ENCODE measurements at regions not wholly inside any gene's neighbourhood (a gene's known extent, or its start where the extent isn't known, plus 50 kb on each side); places are given as distances from the start of the nearest gene placed in this dataset.

DNA sequence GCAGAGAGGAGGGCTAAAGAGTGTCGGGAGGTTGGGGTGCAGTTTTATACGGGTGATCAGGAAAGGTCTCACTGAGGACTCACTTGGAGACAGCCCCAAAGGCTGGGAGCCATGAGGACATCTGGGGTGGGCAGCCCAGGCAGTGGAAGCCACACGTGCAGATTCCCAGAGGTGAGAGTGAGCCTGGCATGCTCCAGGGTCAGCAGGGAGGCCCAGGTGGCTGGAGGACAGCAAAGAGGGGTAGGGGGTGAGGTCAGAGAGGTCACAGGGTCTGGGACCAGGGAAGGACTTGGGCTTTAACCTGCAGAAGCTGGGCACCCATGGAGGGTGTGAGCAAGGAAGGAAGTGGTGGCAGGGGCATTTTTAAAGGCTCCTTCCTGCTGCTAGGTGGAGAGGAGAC is 481.7 kb downstream of the MATN1 start:
- Histone ChIP-seq H4K20me1 (ENCODE audit: insufficient read depth) (no peaks in the 10 kb centered on the region), H3K4me3 (ENCODE audit: low read length) (no peak overlapping the region), H2AFZ (ENCODE audit: low read depth, low read length) (no peak overlapping the region), H3K9me2 (ENCODE audit: insufficient read depth, low read length) (no peaks in the 10 kb centered on the region), H3K9me3 (ENCODE audit: low read length) (no peaks in the 10 kb centered on the region), H3K27ac (ENCODE audit: low read length) (no peak overlapping the region), H3K9ac (ENCODE audit: low read length) (no peak overlapping the region), H3K4me2 (ENCODE audit: low read length) (no peak overlapping the region), H3K79me2 (replicated peaks; ENCODE audit: insufficient read depth, low read length) (no peaks in the 10 kb centered on the region), H3K27me3 (ENCODE audit: insufficient read depth, low read depth, low read length) (no peaks in the 10 kb centered on the region), H3K36me3 (ENCODE audit: insufficient read depth, low read length) (no peaks in the 10 kb centered on the region), H3F3A (ENCODE audit: insufficient read depth, low read length, poor library complexity, severe bottlenecking) (no peaks in the 10 kb centered on the region)
- TF ChIP-seq EZH2 (IDR thresholded peaks at IDR 0.05; ENCODE audit: borderline replicate concordance, insufficient read depth, low read length, poor library complexity, severe bottlenecking) (no peak), EP300 (conservative IDR thresholded peaks at IDR 0.05; ENCODE audit: poor library complexity, severe bottlenecking) (no peak), SMC3 (conservative IDR thresholded peaks at IDR 0.05; ENCODE audit: poor library complexity) (no peak), RAD21 (conservative IDR thresholded peaks at IDR 0.05) (no peak), TAF1 (IDR thresholded peaks at IDR 0.05; ENCODE audit: low read depth) (no peak), MXI1 (conservative IDR thresholded peaks at IDR 0.05; ENCODE audit: poor library complexity, severe bottlenecking) (no peak), POLR2AphosphoS5 (IDR thresholded peaks at IDR 0.05) (no peak)
- TF ChIP-seq, protein P1, sequence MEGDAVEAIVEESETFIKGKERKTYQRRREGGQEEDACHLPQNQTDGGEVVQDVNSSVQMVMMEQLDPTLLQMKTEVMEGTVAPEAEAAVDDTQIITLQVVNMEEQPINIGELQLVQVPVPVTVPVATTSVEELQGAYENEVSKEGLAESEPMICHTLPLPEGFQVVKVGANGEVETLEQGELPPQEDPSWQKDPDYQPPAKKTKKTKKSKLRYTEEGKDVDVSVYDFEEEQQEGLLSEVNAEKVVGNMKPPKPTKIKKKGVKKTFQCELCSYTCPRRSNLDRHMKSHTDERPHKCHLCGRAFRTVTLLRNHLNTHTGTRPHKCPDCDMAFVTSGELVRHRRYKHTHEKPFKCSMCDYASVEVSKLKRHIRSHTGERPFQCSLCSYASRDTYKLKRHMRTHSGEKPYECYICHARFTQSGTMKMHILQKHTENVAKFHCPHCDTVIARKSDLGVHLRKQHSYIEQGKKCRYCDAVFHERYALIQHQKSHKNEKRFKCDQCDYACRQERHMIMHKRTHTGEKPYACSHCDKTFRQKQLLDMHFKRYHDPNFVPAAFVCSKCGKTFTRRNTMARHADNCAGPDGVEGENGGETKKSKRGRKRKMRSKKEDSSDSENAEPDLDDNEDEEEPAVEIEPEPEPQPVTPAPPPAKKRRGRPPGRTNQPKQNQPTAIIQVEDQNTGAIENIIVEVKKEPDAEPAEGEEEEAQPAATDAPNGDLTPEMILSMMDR (IDR thresholded peaks at IDR 0.05; ENCODE audit: poor library complexity, severe bottlenecking): no peak
- TF ChIP-seq, protein P2, sequence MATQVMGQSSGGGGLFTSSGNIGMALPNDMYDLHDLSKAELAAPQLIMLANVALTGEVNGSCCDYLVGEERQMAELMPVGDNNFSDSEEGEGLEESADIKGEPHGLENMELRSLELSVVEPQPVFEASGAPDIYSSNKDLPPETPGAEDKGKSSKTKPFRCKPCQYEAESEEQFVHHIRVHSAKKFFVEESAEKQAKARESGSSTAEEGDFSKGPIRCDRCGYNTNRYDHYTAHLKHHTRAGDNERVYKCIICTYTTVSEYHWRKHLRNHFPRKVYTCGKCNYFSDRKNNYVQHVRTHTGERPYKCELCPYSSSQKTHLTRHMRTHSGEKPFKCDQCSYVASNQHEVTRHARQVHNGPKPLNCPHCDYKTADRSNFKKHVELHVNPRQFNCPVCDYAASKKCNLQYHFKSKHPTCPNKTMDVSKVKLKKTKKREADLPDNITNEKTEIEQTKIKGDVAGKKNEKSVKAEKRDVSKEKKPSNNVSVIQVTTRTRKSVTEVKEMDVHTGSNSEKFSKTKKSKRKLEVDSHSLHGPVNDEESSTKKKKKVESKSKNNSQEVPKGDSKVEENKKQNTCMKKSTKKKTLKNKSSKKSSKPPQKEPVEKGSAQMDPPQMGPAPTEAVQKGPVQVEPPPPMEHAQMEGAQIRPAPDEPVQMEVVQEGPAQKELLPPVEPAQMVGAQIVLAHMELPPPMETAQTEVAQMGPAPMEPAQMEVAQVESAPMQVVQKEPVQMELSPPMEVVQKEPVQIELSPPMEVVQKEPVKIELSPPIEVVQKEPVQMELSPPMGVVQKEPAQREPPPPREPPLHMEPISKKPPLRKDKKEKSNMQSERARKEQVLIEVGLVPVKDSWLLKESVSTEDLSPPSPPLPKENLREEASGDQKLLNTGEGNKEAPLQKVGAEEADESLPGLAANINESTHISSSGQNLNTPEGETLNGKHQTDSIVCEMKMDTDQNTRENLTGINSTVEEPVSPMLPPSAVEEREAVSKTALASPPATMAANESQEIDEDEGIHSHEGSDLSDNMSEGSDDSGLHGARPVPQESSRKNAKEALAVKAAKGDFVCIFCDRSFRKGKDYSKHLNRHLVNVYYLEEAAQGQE (IDR thresholded peaks at IDR 0.05; ENCODE audit: borderline replicate concordance): no peak

DNA sequence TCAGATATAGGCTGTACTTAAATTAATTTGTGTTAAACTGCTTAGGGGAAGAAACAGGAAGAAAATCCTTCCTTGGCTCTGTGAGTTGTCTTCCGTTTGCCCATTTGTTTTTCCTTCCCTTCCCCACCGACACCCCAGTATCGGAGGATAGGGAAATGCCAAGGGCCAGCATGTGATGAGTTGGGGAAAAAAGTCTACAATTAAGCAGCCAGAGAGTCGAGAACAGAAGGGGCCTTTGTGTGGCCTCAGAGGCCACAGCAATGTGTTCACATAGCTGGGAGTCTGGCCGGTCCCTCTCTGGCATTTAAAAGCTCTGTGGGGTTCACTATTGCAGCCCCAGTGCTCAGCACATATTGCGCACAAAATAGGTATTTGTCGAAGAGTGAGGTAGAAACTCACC is 489.3 kb downstream of the MATN1 start:
- H3K4me3 ChIP-seq (ENCODE audit: low read length): no peak overlapping the region
- no peak overlapping the region for H2AFZ ChIP-seq (ENCODE audit: low read depth, low read length)
- H4K20me1 ChIP-seq (ENCODE audit: insufficient read depth): no peaks in the 10 kb centered on the region
- no peak overlapping the region for H3K27ac ChIP-seq (ENCODE audit: low read length)
- H3K9ac ChIP-seq (ENCODE audit: low read length): no peak overlapping the region
- no peaks in the 10 kb centered on the region for H3F3A ChIP-seq (ENCODE audit: insufficient read depth, low read length, poor library complexity, severe bottlenecking)
- H3K79me2 ChIP-seq (replicated peaks; ENCODE audit: insufficient read depth, low read length): no peaks in the 10 kb centered on the region
- H3K27me3 ChIP-seq (ENCODE audit: insufficient read depth, low read depth, low read length): no peaks in the 10 kb centered on the region
- no peaks in the 10 kb centered on the region for H3K9me3 ChIP-seq (ENCODE audit: low read length)
- H3K9me2 ChIP-seq (ENCODE audit: insufficient read depth, low read length): no peaks in the 10 kb centered on the region
- no peak overlapping the region for H3K4me2 ChIP-seq (ENCODE audit: low read length)
- no peaks in the 10 kb centered on the region for H3K36me3 ChIP-seq (ENCODE audit: insufficient read depth, low read length)
- TF ChIP-seq, protein P1 (IDR thresholded peaks at IDR 0.05; ENCODE audit: poor library complexity, severe bottlenecking): no peak
- TF ChIP-seq MXI1 (conservative IDR thresholded peaks at IDR 0.05; ENCODE audit: poor library complexity, severe bottlenecking) (no peak), EP300 (conservative IDR thresholded peaks at IDR 0.05; ENCODE audit: poor library complexity, severe bottlenecking) (no peak), SMC3 (conservative IDR thresholded peaks at IDR 0.05; ENCODE audit: poor library complexity) (no peak), RAD21 (conservative IDR thresholded peaks at IDR 0.05) (no peak), EZH2 (IDR thresholded peaks at IDR 0.05; ENCODE audit: borderline replicate concordance, insufficient read depth, low read length, poor library complexity, severe bottlenecking) (no peak), POLR2AphosphoS5 (IDR thresholded peaks at IDR 0.05) (no peak), TAF1 (IDR thresholded peaks at IDR 0.05; ENCODE audit: low read depth) (no peak)
- TF ChIP-seq, protein P2 (IDR thresholded peaks at IDR 0.05; ENCODE audit: borderline replicate concordance): no peak

Data from neural cell (in vitro differentiated cells).